Loucy (cell line): ENCODE measurements at regions not wholly inside any gene's neighbourhood (a gene's known extent, or its start where the extent isn't known, plus 50 kb on each side); places are given as distances from the start of the nearest gene placed in this dataset.

Source experiments
- CTCF ChIP-seq: fragments of 200-600 bp; sonication (generic); conservative IDR thresholded peaks from 2 replicates; pipeline ENCODE4 v1.5.1; 2014; ENCODE audit warnings: mild to moderate bottlenecking, antibody characterized with exemption, low read length
- EZH2phosphoT487 ChIP-seq: fragments of 200-600 bp; IDR thresholded peaks from 2 replicates; pipeline ENCODE4 v1.6.1; 2018; ENCODE audit warnings: antibody characterized with exemption, mild to moderate bottlenecking, moderate library complexity, borderline replicate concordance

DNA sequence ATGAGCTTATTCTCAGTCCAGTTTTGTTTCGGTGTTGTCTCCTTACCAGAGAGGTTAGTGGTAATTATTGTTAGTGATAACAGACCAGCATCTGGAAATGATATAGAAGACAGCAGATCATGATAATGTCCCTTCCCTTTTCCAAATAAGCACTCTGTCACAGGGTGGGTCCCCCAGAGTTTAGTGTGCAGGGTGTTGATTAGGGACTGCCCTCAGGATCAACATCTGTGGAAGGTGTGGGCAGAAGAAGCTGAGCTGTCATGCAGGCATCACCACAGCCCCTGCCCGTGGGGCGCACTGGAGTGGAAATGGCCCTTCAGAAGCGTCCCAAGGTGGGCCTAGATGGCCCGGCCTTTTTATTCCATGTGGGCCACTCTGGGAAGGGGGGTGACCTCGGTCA lies 67.6 kb upstream of the DTNBP1 start:
- TF ChIP-seq CTCF = no peak
- no peak for TF ChIP-seq EZH2phosphoT487
